ENCODE measurements at regions not wholly inside any gene's neighbourhood (a gene's known extent, or its start where the extent isn't known, plus 50 kb on each side); places are given as distances from the start of the nearest gene placed in this dataset.

- no peaks in the 10 kb centered on the region for H3K9me3 ChIP-seq (ENCODE audit: severe bottlenecking)
- no peak overlapping the region for H3K4me3 ChIP-seq (ENCODE audit: low read depth, low read length)
- no peak for DNase-seq
- H3K27ac ChIP-seq = no peak overlapping the region
- H3K27me3 ChIP-seq (ENCODE audit: insufficient read depth, low read depth, severe bottlenecking) = no peaks in the 10 kb centered on the region
- no peaks in the 10 kb centered on the region for H3K36me3 ChIP-seq
- no peak for TF ChIP-seq CTCF (IDR thresholded peaks at IDR 0.05; ENCODE audit: low read depth, low read length)
These were observed 891.3 kb downstream of the SQOR start for GRCh38 chr15:46525984-46526725.

- Histone ChIP-seq H3K27ac (no peak overlapping the region), H3K36me3 (no peaks in the 10 kb centered on the region), H3K9me3 (ENCODE audit: severe bottlenecking) (no peaks in the 10 kb centered on the region), H3K4me3 (ENCODE audit: low read depth, low read length) (no peak overlapping the region), H3K27me3 (ENCODE audit: insufficient read depth, low read depth, severe bottlenecking) (no peaks in the 10 kb centered on the region)
- no peak for DNase-seq
- TF ChIP-seq CTCF (IDR thresholded peaks at IDR 0.05; ENCODE audit: low read depth, low read length) = no peak
These were observed 891.9 kb downstream of the SQOR start for GRCh38 chr15:46526726-46527110.

- Histone ChIP-seq H3K36me3 (no peaks in the 10 kb centered on the region), H3K27ac (no peak overlapping the region), H3K27me3 (ENCODE audit: insufficient read depth, low read depth, severe bottlenecking) (no peaks in the 10 kb centered on the region), H3K4me3 (ENCODE audit: low read depth, low read length) (no peak overlapping the region), H3K9me3 (ENCODE audit: severe bottlenecking) (no peaks in the 10 kb centered on the region)
- DNase-seq = no peak
- no peak for TF ChIP-seq CTCF (IDR thresholded peaks at IDR 0.05; ENCODE audit: low read depth, low read length)
These were observed 908.8 kb downstream of the SQOR start for GRCh38 chr15:46543626-46544025.

- H3K27me3 ChIP-seq (ENCODE audit: insufficient read depth, low read depth, severe bottlenecking) = no peaks in the 10 kb centered on the region
- no peak for TF ChIP-seq CTCF (IDR thresholded peaks at IDR 0.05; ENCODE audit: low read depth, low read length)
- H3K36me3 ChIP-seq = no peaks in the 10 kb centered on the region
- no peaks in the 10 kb centered on the region for H3K9me3 ChIP-seq (ENCODE audit: severe bottlenecking)
- H3K27ac ChIP-seq = no peak overlapping the region
- H3K4me3 ChIP-seq (ENCODE audit: low read depth, low read length) = no peak overlapping the region
- DNase-seq = no peak
These were observed 914.2 kb downstream of the SQOR start for GRCh38 chr15:46548989-46549388.

GRCh38 chr15:46552316-46552715 is 917.5 kb downstream of the SQOR start:
- Histone ChIP-seq H3K27ac (no peak overlapping the region), H3K36me3 (no peaks in the 10 kb centered on the region), H3K4me3 (ENCODE audit: low read depth, low read length) (no peak overlapping the region), H3K9me3 (ENCODE audit: severe bottlenecking) (no peaks in the 10 kb centered on the region), H3K27me3 (ENCODE audit: insufficient read depth, low read depth, severe bottlenecking) (no peaks in the 10 kb centered on the region)
- DNase-seq = peak; percentile 24
- no peak for TF ChIP-seq CTCF (IDR thresholded peaks at IDR 0.05; ENCODE audit: low read depth, low read length)

GRCh38 chr15:46555547-46555946 is 920.7 kb downstream of the SQOR start:
- Histone ChIP-seq H3K27me3 (ENCODE audit: insufficient read depth, low read depth, severe bottlenecking) (no peaks in the 10 kb centered on the region), H3K36me3 (no peaks in the 10 kb centered on the region), H3K9me3 (ENCODE audit: severe bottlenecking) (no peaks in the 10 kb centered on the region), H3K4me3 (ENCODE audit: low read depth, low read length) (no peak overlapping the region), H3K27ac (no peak overlapping the region)
- no peak for TF ChIP-seq CTCF (IDR thresholded peaks at IDR 0.05; ENCODE audit: low read depth, low read length)
- DNase-seq = no peak

Measured in WERI-Rb-1 (cell line).